ENCODE measurements at regions not wholly inside any gene's neighbourhood (a gene's known extent, or its start where the extent isn't known, plus 50 kb on each side); places are given as distances from the start of the nearest gene placed in this dataset.

DNA sequence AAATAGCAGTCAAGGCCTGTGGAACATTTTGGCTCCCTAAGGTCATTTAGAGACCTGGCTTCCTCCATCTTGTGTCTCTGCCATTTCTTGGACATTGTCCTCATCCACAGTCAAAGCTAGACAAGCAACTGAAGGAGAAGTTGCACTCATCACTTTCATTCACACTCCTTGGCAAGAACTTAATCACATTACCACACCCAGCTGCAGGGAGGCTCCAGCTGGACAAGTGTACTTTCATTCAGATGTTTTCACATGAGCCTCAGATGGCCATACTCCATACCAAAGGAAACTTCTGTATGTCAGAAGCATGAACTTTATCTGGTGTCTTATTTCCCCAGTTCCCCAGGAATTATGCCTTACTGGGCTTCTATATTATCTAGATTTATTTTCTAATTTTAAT lies 537.4 kb downstream of the TMEM135 start:
- TF ChIP-seq GATA2 (IDR thresholded peaks at IDR 0.05; ENCODE audit: low read depth, low read length) (no peak), GATA3 (IDR thresholded peaks at IDR 0.05; ENCODE audit: low read depth, low read length) (no peak)
